GM10248 (cell line): ENCODE measurements at regions not wholly inside any gene's neighbourhood (a gene's known extent, or its start where the extent isn't known, plus 50 kb on each side); places are given as distances from the start of the nearest gene placed in this dataset.

Source experiments
- CTCF ChIA-PET: fragments of 300-600 bp; sonication (Branson Sonifier 250); formaldehyde crosslinking; extraction: SDS; loops from one replicate; lab custom pipeline; 2021; ENCODE audit warnings: antibody characterized with exemption; lab: Yijun Ruan, JAX
- POLR2A ChIA-PET: fragments of 350-650 bp; sonication (Branson Sonifier 250); formaldehyde crosslinking; extraction: SDS; loops from one replicate; lab custom pipeline; 2020; ENCODE audit warnings: antibody characterized with exemption; lab: Yijun Ruan, JAX
- DNase-seq: peaks from one replicate; pipeline ENCODE4 v3.0.0; 2012; ENCODE audit errors: extremely low spot score
- TF ChIP-seq, protein P1 (sequence below): IDR thresholded peaks from 2 replicates; pipeline ENCODE4 v1.5.1; 2012; ENCODE audit warnings: mild to moderate bottlenecking, low read depth; ENCODE audit errors: extremely low read depth, missing control alignments, control extremely low read depth

DNA sequence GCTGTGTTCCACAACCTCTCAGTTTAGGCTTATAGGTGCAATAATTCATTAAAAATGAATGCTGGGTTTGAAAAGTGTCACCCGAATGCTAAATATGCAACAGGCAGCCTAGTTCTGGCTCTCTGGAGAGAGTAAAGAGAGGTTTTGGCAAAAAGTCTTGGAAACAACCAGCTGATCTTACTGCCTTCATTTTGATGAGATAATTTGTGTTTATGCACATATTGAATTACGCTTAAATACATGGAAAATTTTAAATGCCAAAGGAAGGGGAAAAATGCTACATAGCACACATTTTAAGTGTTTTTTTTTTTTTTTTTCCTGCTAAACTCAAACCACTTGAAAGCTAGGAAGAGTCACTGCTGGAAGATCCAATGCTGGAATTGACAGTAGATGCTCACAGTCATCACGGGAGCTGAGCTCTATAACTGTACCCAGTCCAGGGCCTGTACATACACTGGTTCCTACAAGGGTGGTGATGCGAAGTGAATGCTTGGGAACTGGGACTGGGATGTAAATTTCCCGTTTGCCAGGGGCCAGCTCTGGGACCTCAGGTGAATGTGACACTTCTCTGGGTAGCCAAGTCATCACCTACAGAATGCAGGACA, 151.5 kb downstream of the PFKFB3 start:
- TF ChIP-seq, protein P1, sequence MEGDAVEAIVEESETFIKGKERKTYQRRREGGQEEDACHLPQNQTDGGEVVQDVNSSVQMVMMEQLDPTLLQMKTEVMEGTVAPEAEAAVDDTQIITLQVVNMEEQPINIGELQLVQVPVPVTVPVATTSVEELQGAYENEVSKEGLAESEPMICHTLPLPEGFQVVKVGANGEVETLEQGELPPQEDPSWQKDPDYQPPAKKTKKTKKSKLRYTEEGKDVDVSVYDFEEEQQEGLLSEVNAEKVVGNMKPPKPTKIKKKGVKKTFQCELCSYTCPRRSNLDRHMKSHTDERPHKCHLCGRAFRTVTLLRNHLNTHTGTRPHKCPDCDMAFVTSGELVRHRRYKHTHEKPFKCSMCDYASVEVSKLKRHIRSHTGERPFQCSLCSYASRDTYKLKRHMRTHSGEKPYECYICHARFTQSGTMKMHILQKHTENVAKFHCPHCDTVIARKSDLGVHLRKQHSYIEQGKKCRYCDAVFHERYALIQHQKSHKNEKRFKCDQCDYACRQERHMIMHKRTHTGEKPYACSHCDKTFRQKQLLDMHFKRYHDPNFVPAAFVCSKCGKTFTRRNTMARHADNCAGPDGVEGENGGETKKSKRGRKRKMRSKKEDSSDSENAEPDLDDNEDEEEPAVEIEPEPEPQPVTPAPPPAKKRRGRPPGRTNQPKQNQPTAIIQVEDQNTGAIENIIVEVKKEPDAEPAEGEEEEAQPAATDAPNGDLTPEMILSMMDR, result no peak
- no peak for DNase-seq
- ChIA-PET CTCF (interaction anchor here (1.2 to 3.2 kb wide), 4 partner anchors 14 to 152 kb away, joined by 3 to 9 read pairs (median 4); partner anchors contain the start of gene PFKFB3), POLR2A (no interaction called here)

DNA sequence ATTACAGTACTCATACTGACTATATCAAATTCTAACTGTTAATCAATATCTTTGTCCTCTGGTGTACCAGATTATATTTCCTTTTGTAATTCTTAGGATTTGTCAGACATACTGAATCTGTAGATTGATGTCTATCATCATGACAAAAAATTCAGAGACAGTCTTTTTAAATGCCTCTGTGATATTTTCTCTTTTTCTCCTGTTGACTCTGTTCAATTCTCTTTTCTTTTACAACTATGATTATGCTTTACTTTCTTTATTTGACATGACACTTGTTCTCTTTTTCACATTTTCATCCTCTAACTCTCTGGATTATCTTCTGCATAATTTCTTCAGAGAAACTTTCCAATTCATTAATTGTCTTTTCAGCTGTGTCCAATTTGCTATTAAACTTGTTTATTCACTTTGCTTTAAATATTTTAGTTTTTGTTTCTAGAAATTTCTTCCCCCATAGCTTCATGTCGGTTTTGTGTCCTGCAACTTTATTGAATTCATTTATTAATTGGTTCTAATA, 153.6 kb downstream of the PFKFB3 start:
- ChIA-PET POLR2A (no interaction called here), CTCF (interaction anchor here (3.2 kb wide), 1 partner anchor 45 kb away, joined by 9 read pairs; no protein-coding TSS in a partner anchor)
- TF ChIP-seq, protein P1, result no peak
- no peak for DNase-seq

DNA sequence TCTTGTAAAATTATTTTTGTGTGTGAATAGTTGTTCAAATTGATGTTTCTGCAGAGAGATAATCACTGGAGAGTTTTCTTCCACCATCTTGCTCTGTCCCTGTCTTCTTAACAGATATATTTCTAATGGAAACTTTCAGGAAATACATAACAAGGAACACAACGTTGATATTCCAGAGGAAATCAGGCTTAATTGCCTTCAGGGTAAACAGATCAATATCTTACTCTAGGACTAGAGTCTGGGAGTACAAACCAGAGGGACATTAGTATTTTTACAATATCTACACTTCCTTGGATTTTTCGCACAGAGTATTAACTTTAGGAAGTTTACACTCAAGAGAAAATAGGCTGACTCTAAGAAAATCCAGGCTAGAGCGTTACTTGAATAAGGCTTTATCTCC, 159.1 kb downstream of the PFKFB3 start:
- CTCF ChIA-PET, result interaction anchor here (2.0 kb wide), 1 partner anchor 15 kb away, joined by 5 read pairs; no protein-coding TSS in a partner anchor
- TF ChIP-seq, protein P1, result no peak
- no peak for DNase-seq
- POLR2A ChIA-PET, result no interaction called here

DNA sequence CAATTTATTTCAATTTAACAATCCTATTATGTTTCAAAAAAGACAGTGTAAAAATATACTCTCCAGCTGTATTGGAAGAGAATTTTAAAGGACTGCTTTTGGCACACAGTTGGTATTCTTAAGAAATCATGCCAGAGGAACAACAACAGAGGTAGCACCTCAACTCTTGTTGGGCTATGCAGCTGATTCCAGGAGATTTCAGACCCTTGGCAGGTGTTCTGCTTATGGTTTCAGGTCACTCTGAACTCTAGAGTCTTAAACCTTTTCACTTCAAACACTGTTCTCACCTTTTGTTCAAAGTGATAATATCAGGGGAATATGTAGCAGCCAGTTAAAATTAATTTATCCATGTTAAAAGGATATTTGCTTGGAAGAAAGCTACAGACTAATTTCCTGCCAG, 160.1 kb downstream of the PFKFB3 start:
- POLR2A ChIA-PET, result no interaction called here
- TF ChIP-seq, protein P1, result no peak
- CTCF ChIA-PET, result interaction anchor here (1.3 to 2.0 kb wide), 3 partner anchors 14 to 39 kb away, joined by 3 to 5 read pairs (median 5); no protein-coding TSS in a partner anchor
- no peak for DNase-seq

DNA sequence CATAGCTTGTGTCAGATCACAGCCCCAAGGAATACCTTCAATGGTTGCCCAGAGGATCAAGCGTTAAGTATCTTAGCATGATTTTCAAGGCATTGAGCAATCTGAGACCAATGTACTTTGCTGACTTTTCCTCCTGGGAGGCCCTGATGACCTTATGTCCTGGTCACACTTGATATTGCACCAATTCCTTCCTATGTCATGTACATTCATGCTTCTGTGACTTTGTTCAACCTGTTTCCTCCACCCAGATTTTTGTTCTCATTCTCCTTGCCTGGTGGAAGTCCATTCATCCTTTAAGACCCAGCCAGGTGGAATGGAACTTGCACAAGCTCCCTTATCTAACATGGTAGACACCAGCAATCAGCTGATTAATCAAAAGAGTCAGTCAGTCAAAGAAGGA, 160.8 kb downstream of the PFKFB3 start:
- TF ChIP-seq, protein P1, result no peak
- ChIA-PET CTCF (interaction anchor here (1.3 to 2.0 kb wide), 3 partner anchors 13 to 38 kb away, joined by 3 to 5 read pairs (median 5); no protein-coding TSS in a partner anchor), POLR2A (no interaction called here)
- DNase-seq, result no peak

DNA sequence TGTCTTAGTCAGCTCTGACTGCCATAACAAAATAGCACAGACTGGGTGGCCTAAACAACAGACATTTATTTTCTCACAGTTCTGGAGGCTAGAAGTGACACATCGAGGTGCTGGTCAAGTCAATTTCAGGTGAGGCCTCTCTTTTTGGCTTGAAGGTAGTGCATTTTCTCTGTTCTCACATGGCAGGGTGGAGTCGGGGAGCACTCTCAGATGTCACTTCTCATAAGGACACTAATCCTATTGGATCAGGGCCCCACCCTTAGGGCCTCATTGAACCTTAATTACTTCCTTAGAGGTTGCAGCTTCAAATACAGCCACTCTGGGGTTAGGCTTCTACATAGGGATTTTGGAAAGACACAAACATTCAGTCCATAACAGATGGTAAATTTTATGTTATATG, 161.6 kb downstream of the PFKFB3 start:
- ChIA-PET POLR2A (no interaction called here), CTCF (interaction anchor here (1.5 kb wide), 1 partner anchor 18 kb away, joined by 3 read pairs; no protein-coding TSS in a partner anchor)
- TF ChIP-seq, protein P1, result no peak
- no peak for DNase-seq
